Body of pancreas (tissue), 4 donors: ENCODE measurements at regions not wholly inside any gene's neighbourhood (a gene's known extent, or its start where the extent isn't known, plus 50 kb on each side); places are given as distances from the start of the nearest gene placed in this dataset.

ENCODE experiments used
- ATAC-seq: fragments of 150-250 bp; one replicate; pipeline ENCODE4 v1.9.1; 2016
- DNase-seq, 4 donors: peaks; one replicate each; pipeline ENCODE4 v3.0.0-alpha.2; 2019
- H3K27ac ChIP-seq, 4 donors: fragments of 200-600 bp; sonication (generic); 1 replicate in 3 of 4; 2 replicates in 1 of 4; pipeline versions ENCODE4 v1.5.1 to v1.6.1; 2016 to 2019; ENCODE audit warnings: mild to moderate bottlenecking in 1 of 4, mixed read lengths in 1 of 4, moderate library complexity in 1 of 4
- H3K27me3 ChIP-seq, 2 donors: fragments of 200-600 bp; sonication (generic); one replicate each; pipeline ENCODE4 v1.6.0; 2016; ENCODE audit warnings: mild to moderate bottlenecking in 1 of 2
- H3K36me3 ChIP-seq, 2 donors: fragments of 200-600 bp; sonication (generic); replicated peaks in 1 of 2; 2 replicates each; pipeline ENCODE4 v1.5.1; 2016; ENCODE audit warnings: low read depth in 2 of 2; ENCODE audit not compliant: insufficient read depth in 1 of 2
- H3K4me1 ChIP-seq: fragments of 200-600 bp; sonication (generic); one replicate; pipeline ENCODE4 v1.6.0; 2016
- H3K4me3 ChIP-seq, 2 donors: fragments of 200-600 bp; sonication (generic); 1 replicate in 1 of 2; 2 replicates in 1 of 2; pipeline ENCODE4 v1.5.1; 2016 to 2019
- H3K9me3 ChIP-seq, 3 donors: fragments of 200-600 bp; sonication (generic); 1 replicate in 2 of 3; 2 replicates in 1 of 3; pipeline ENCODE4 v1.5.1; 2016
- POLR2A ChIP-seq, 3 donors: fragments of 450-650 bp; IDR thresholded peaks; one replicate each; pipeline ENCODE4 v1.6.1; 2016; ENCODE audit warnings: antibody characterized with exemption in 3 of 3, mild to moderate bottlenecking in 2 of 3
- WGBS, 2 donors: methylation state at CpG; one replicate each; pipeline ENCODE4 v1.1.5; 2017; 5-methylcytosine and 5-hydroxymethylcytosine counted together
- intact Hi-C: fragments of 100-400 bp; cut with DNase I; formaldehyde crosslinking; loops from one replicate; pipeline ENCODE4 v1.15.1; 2023
- TF ChIP-seq, protein P1 (sequence below), 7 experiments: fragments of 450-650 bp in 4 of 7; fragments of 200-600 bp in 3 of 7; sonication (generic) in 3 of 7; IDR thresholded peaks; one replicate each; pipeline ENCODE4 v1.5.1; 2016 to 2019; ENCODE audit warnings: antibody characterized with exemption in 7 of 7

DNA sequence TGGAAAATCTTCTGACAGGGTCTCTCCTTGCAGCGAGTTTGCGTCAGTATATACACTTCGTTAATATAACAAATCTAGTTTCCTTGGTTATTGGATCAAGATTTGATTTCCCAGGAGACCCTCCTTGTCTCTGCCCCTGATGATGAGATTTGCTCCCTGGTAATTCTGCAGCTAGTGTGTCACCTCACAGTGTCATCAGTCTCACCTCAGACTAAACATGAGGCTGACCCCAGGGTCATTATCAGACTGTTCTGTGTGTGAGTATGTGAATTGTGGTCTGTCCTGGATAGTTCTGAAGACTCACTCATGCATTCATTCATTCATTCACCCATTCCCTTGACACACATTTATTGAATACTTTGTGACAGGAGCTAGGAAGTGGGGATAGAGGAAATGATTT is 138.4 kb upstream of the CTTNBP2 start:
- no peak for ATAC-seq
- Histone ChIP-seq H3K36me3 (no peaks in the 10 kb centered on the region), H3K4me3 (no peak overlapping the region), H3K9me3 (no peaks in the 10 kb centered on the region), H3K4me1 (no peaks in the 10 kb centered on the region), H3K27me3 (no peaks in the 10 kb centered on the region), H3K27ac (no peak overlapping the region)
- no peak for DNase-seq
- intact Hi-C loops: no loop called here
- no peak for TF ChIP-seq POLR2A (IDR thresholded peaks at IDR 0.05)
- TF ChIP-seq, protein P1, sequence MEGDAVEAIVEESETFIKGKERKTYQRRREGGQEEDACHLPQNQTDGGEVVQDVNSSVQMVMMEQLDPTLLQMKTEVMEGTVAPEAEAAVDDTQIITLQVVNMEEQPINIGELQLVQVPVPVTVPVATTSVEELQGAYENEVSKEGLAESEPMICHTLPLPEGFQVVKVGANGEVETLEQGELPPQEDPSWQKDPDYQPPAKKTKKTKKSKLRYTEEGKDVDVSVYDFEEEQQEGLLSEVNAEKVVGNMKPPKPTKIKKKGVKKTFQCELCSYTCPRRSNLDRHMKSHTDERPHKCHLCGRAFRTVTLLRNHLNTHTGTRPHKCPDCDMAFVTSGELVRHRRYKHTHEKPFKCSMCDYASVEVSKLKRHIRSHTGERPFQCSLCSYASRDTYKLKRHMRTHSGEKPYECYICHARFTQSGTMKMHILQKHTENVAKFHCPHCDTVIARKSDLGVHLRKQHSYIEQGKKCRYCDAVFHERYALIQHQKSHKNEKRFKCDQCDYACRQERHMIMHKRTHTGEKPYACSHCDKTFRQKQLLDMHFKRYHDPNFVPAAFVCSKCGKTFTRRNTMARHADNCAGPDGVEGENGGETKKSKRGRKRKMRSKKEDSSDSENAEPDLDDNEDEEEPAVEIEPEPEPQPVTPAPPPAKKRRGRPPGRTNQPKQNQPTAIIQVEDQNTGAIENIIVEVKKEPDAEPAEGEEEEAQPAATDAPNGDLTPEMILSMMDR (IDR thresholded peaks at IDR 0.05): no peak
- 85 to 91% methylated on average over 3 of the region's 3 CpGs for WGBS, 2 donors

DNA sequence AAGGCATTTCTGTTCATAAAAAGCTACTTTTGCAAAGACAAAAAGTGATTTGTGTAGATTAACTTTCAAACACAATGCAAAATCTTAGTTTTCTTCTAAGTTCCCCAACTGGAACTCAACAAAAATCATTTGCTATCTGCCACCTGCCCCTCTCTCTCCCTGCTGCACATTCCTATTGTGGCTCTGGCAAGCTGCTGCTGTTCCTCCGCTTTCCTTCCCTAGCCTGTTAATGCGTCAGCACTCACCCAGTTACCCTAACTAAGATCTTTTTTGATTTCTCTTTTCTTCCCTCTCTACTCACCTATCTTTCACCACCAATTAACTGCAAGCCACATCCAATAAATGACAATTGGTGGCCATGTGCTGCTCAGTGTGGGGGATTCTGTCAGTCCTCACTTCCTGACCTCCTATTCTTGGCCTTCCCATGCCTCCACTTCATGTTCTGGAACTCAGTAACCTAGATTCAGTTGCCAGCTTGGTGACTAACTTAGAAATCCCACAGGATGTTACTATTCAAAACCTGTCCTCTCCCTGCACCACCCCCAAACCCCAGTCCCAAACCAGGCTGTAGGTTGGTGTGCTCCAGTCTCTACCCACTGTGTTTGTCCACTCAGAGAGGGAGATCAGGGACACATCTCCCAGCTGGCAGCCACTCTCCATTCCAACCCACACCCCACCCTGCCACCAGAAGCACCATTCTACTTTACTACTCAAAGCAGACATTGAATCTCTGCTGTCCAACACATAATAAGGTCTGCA is 140.2 kb upstream of the CTTNBP2 start:
- no peak overlapping the region for H3K27ac ChIP-seq
- H3K27me3 ChIP-seq: no peaks in the 10 kb centered on the region
- intact Hi-C loops: no loop called here
- no peak overlapping the region for H3K4me3 ChIP-seq
- no peak for ATAC-seq
- DNase-seq: no peak
- no peaks in the 10 kb centered on the region for H3K9me3 ChIP-seq
- TF ChIP-seq POLR2A (IDR thresholded peaks at IDR 0.05): no peak
- TF ChIP-seq, protein P1 (IDR thresholded peaks at IDR 0.05): no peak
- WGBS, 2 donors: 78 to 93% methylated on average over 2 of the region's 2 CpGs
- no peaks in the 10 kb centered on the region for H3K36me3 ChIP-seq
- no peaks in the 10 kb centered on the region for H3K4me1 ChIP-seq

DNA sequence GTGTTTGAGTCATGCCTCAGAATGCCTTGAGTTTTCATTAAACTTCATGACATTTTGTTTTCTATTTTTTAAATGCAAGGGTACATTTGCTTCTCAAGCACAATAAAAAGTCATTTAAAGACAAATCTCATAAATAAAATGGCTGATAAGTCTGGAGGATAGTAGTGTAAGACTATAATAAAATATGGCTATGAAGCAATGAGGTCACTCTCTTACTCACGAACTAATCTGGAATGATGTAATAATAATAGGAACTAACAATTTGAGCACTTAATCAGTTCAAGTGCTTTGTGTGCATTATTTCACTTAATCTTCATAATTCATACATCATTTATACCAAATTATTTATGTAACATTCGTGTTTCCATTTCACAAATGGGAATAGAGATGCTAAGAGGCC is 149.3 kb upstream of the CTTNBP2 start:
- TF ChIP-seq, protein P1 (IDR thresholded peaks at IDR 0.05): no peak
- no peak for TF ChIP-seq POLR2A (IDR thresholded peaks at IDR 0.05)
- Histone ChIP-seq H3K27me3 (no peaks in the 10 kb centered on the region), H3K36me3 (no peaks in the 10 kb centered on the region), H3K9me3 (no peaks in the 10 kb centered on the region), H3K27ac (no peak overlapping the region), H3K4me3 (no peak overlapping the region), H3K4me1 (no peaks in the 10 kb centered on the region)
- intact Hi-C loops: no loop called here
- no peak for DNase-seq
- 55 to 62% methylated on average over 2 of the region's 2 CpGs for WGBS, 2 donors
- no peak for ATAC-seq

DNA sequence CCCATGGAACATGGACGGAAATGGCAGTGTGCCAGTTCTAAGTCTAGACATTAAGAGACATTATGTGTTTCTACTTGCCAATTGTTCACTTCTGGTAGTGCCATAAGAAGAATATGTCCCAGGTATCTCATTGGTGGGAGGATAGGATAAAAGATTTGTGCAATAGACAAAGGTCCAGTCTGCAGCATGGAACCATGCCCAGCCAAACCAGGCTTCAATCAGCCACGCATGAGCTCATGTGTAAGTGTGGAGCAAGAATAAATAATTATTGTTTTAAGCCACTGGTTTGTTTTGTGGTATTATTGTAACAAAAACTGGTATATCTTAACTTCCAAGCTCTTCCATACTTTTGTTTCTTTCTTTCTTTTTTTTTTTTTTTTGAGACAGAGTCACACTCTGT is 153.6 kb upstream of the CTTNBP2 start:
- intact Hi-C loops: no loop called here
- DNase-seq (no peak), ATAC-seq (no peak)
- Histone ChIP-seq H3K9me3 (no peaks in the 10 kb centered on the region), H3K4me1 (peaks cover 10% of the 10 kb centered on the region), H3K4me3 (no peak overlapping the region), H3K36me3 (no peaks in the 10 kb centered on the region), H3K27me3 (no peaks in the 10 kb centered on the region), H3K27ac (no peak overlapping the region)
- no peak for TF ChIP-seq POLR2A (IDR thresholded peaks at IDR 0.05)
- TF ChIP-seq, protein P1 (IDR thresholded peaks at IDR 0.05): no peak
- WGBS, 2 donors: 68 to 70% methylated on average over 2 of the region's 2 CpGs

DNA sequence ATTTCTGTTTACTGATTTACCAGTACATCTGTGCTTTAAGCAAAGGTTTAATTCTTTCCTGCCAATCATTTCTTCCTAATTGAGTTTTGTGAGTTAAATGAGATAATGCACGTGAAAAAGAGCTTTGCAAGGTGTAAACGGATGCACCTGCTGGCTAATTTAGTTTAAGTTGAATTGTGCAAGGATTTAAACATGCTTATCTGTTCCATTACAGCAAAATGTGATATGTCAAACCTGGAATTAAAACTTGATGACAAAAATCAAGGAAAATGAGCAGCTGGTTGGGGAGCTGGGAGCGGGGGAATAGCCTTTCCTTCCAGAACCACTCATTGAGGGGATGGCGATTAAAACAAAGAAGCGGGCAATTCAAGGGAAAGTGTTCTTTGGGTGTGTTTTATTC is 155.0 kb upstream of the CTTNBP2 start:
- no peak for ATAC-seq
- peaks cover 10% of the 10 kb centered on the region for H3K4me1 ChIP-seq
- no peak overlapping the region for H3K27ac ChIP-seq
- TF ChIP-seq POLR2A (IDR thresholded peaks at IDR 0.05): no peak
- TF ChIP-seq, protein P1 (IDR thresholded peaks at IDR 0.05): no peak
- H3K4me3 ChIP-seq: no peak overlapping the region
- 69 to 77% methylated on average over 5 of the region's 5 CpGs for WGBS, 2 donors
- intact Hi-C loops: no loop called here
- H3K9me3 ChIP-seq: no peaks in the 10 kb centered on the region
- H3K36me3 ChIP-seq: no peaks in the 10 kb centered on the region
- H3K27me3 ChIP-seq: no peaks in the 10 kb centered on the region
- DNase-seq: no peak
